C4-2B (cell line): ENCODE measurements at regions not wholly inside any gene's neighbourhood (a gene's known extent, or its start where the extent isn't known, plus 50 kb on each side); places are given as distances from the start of the nearest gene placed in this dataset.

ENCODE experiments used
- ZFX ChIP-seq: fragments of 450-650 bp; IDR thresholded peaks from 2 replicates; pipeline ENCODE4 v1.6.1; 2017
- TF ChIP-seq, protein P1 (sequence below): fragments of 450-650 bp; conservative IDR thresholded peaks from 2 replicates; pipeline ENCODE4 v1.5.1; 2017; ENCODE audit warnings: mild to moderate bottlenecking

GRCh38 chr11:134830312-134830711, 418.3 kb upstream of the B3GAT1 start:
- TF ChIP-seq, protein P1, sequence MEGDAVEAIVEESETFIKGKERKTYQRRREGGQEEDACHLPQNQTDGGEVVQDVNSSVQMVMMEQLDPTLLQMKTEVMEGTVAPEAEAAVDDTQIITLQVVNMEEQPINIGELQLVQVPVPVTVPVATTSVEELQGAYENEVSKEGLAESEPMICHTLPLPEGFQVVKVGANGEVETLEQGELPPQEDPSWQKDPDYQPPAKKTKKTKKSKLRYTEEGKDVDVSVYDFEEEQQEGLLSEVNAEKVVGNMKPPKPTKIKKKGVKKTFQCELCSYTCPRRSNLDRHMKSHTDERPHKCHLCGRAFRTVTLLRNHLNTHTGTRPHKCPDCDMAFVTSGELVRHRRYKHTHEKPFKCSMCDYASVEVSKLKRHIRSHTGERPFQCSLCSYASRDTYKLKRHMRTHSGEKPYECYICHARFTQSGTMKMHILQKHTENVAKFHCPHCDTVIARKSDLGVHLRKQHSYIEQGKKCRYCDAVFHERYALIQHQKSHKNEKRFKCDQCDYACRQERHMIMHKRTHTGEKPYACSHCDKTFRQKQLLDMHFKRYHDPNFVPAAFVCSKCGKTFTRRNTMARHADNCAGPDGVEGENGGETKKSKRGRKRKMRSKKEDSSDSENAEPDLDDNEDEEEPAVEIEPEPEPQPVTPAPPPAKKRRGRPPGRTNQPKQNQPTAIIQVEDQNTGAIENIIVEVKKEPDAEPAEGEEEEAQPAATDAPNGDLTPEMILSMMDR: no peak
- no peak for TF ChIP-seq ZFX
